Uterus (tissue), 3 donors: ENCODE measurements at regions not wholly inside any gene's neighbourhood (a gene's known extent, or its start where the extent isn't known, plus 50 kb on each side); places are given as distances from the start of the nearest gene placed in this dataset.
"Not testable (repeated sequence)": the region's sequence is repeated elsewhere in the genome, so short reads cannot be mapped to it uniquely, and the experiment has no call there.

ENCODE experiments used
- DNase-seq, 2 donors: peaks; one replicate each; pipeline ENCODE4 v3.0.0-alpha.2; 2019 to 2020
- H3K27ac ChIP-seq, 2 donors: fragments of 200-600 bp; sonication (generic); 1 replicate in 1 of 2; 2 replicates in 1 of 2; pipeline ENCODE4 v1.5.1; 2016 to 2018
- H3K27me3 ChIP-seq, 2 donors: fragments of 200-600 bp; sonication (generic); one replicate each; pipeline ENCODE4 v1.5.1; 2018 to 2019; ENCODE audit warnings: control low read depth in 1 of 2
- H3K36me3 ChIP-seq, 2 donors: fragments of 200-600 bp; sonication (generic); one replicate each; pipeline ENCODE4 v1.5.1; 2019; ENCODE audit warnings: control low read depth in 1 of 2
- H3K4me1 ChIP-seq, 2 donors: fragments of 200-600 bp; sonication (generic); one replicate each; pipeline ENCODE4 v1.5.1; 2018 to 2019; ENCODE audit warnings: control low read depth in 1 of 2
- H3K4me3 ChIP-seq, 2 donors: fragments of 200-600 bp; sonication (generic); 1 replicate in 1 of 2; 2 replicates in 1 of 2; pipeline ENCODE4 v1.5.1; 2018 to 2019; ENCODE audit warnings: mild to moderate bottlenecking in 1 of 2
- H3K9me3 ChIP-seq, 2 donors: fragments of 200-600 bp; sonication (generic); one replicate each; pipeline ENCODE4 v1.5.1; 2019; ENCODE audit warnings: control low read depth in 1 of 2
- CTCF ChIP-seq, 4 experiments: fragments of 200-600 bp in 2 of 4; fragments of 450-650 bp in 2 of 4; sonication (generic) in 2 of 4; IDR thresholded peaks; one replicate each; pipeline ENCODE4 v1.5.1; 2016 to 2019; ENCODE audit warnings: antibody characterized with exemption in 4 of 4, mild to moderate bottlenecking in 2 of 4, moderate library complexity in 1 of 4
- POLR2A ChIP-seq, 2 donors: fragments of 450-650 bp; IDR thresholded peaks; one replicate each; pipeline ENCODE4 v1.6.1; 2016; ENCODE audit warnings: antibody characterized with exemption in 2 of 2, mild to moderate bottlenecking in 1 of 2, moderate library complexity in 1 of 2
- intact Hi-C: fragments of 100-400 bp; cut with DNase I; formaldehyde crosslinking; loops from one replicate; pipeline ENCODE4 v1.15.1; 2023; ENCODE audit warnings: low total_unique reads
- donor health status: DM: yes; HTN: yes; CAD: no.

GRCh38 chr9:80664327-80665210 is 1024.8 kb downstream of the TLE1 start:
- Histone ChIP-seq H3K4me3 (no peak overlapping the region), H3K36me3 (no peaks in the 10 kb centered on the region), H3K9me3 (no peaks in the 10 kb centered on the region), H3K27me3 (no peaks in the 10 kb centered on the region), H3K27ac (no peak overlapping the region), H3K4me1 (no peaks in the 10 kb centered on the region)
- intact Hi-C loops, result no loop called here
- TF ChIP-seq CTCF (IDR thresholded peaks at IDR 0.05) (no peak), POLR2A (IDR thresholded peaks at IDR 0.05) (no peak)
- no peak for DNase-seq

- H3K27ac ChIP-seq, H3K4me1 ChIP-seq, H3K36me3 ChIP-seq, H3K27me3 ChIP-seq, DNase-seq, H3K4me3 ChIP-seq, H3K9me3 ChIP-seq, intact Hi-C loops: not testable (repeated sequence)
These were observed 1029.6 kb downstream of the TLE1 start for GRCh38 chr9:80659751-80660150.

GRCh38 chr9:80651044-80651443 is 1038.3 kb downstream of the TLE1 start:
- H3K27ac ChIP-seq, result peak overlapping the region in 1 of 2 donors; percentile 7
- no peak for DNase-seq
- intact Hi-C loops, result no loop called here
- no peak overlapping the region for H3K4me3 ChIP-seq
- no peaks in the 10 kb centered on the region for H3K36me3 ChIP-seq
- no peak for TF ChIP-seq CTCF (IDR thresholded peaks at IDR 0.05)
- no peak for TF ChIP-seq POLR2A (IDR thresholded peaks at IDR 0.05)
- peaks cover 0 to 9% of the 10 kb centered on the region in 2 donors for H3K4me1 ChIP-seq
- H3K9me3 ChIP-seq, result no peaks in the 10 kb centered on the region
- peaks cover 0 to 4% of the 10 kb centered on the region in 2 donors for H3K27me3 ChIP-seq

GRCh38 chr9:80649496-80649895 is 1039.9 kb downstream of the TLE1 start:
- intact Hi-C loops, result no loop called here
- peak in 1 of 2 donors; percentile 22 for DNase-seq
- Histone ChIP-seq H3K4me1 (peaks cover 0 to 9% of the 10 kb centered on the region in 2 donors), H3K27me3 (peaks cover 0 to 4% of the 10 kb centered on the region in 2 donors), H3K4me3 (no peak overlapping the region), H3K9me3 (no peaks in the 10 kb centered on the region), H3K27ac (peak overlapping the region; percentile 41 to 55), H3K36me3 (no peaks in the 10 kb centered on the region)
- TF ChIP-seq CTCF (IDR thresholded peaks at IDR 0.05) (no peak), POLR2A (IDR thresholded peaks at IDR 0.05) (no peak)

GRCh38 chr9:80649001-80649420 is 1040.3 kb downstream of the TLE1 start:
- H3K27ac ChIP-seq, result peak overlapping the region; percentile 41 to 55
- intact Hi-C loops, result no loop called here
- H3K9me3 ChIP-seq, result no peaks in the 10 kb centered on the region
- TF ChIP-seq CTCF (IDR thresholded peaks at IDR 0.05), result no peak
- TF ChIP-seq POLR2A (IDR thresholded peaks at IDR 0.05), result no peak
- DNase-seq, result peak; percentile 52 to 65
- H3K4me3 ChIP-seq, result no peak overlapping the region
- peaks cover 0 to 4% of the 10 kb centered on the region in 2 donors for H3K27me3 ChIP-seq
- no peaks in the 10 kb centered on the region for H3K36me3 ChIP-seq
- peaks cover 0 to 9% of the 10 kb centered on the region in 2 donors for H3K4me1 ChIP-seq
